ENCODE measurements at regions not wholly inside any gene's neighbourhood (a gene's known extent, or its start where the extent isn't known, plus 50 kb on each side); places are given as distances from the start of the nearest gene placed in this dataset.

DNA sequence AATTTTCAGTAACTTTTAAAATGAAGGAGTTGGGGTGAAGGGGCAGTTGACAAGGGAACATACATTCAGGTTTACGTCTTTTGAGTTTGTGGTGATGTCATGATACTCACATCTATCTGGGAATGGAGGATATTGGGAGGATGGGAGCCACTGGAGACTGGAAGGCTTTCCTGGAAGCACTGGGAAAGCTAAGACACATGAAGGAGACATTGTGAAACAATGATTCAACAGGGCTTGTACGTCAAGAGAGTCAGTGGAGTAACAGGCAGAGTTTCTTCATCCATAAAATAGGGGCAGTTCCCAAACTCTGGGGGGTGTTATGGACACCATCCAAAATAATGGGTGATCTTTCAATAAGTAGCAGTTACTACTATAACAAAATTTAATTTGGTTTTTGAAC, 572.8 kb downstream of the CCDC171 start:
- DNase-seq (ENCODE audit: low spot score) = no peak
- H3K9me2 ChIP-seq (replicated peaks; ENCODE audit: insufficient read depth) = no peaks in the 10 kb centered on the region
- no peaks in the 10 kb centered on the region for H4K20me1 ChIP-seq (ENCODE audit: insufficient read depth, poor library complexity, severe bottlenecking)
- H3K4me1 ChIP-seq (ENCODE audit: insufficient read depth) = no peaks in the 10 kb centered on the region
- H2AFZ ChIP-seq = no peak overlapping the region
- no peaks in the 10 kb centered on the region for H3K36me3 ChIP-seq (replicated peaks; ENCODE audit: insufficient read depth, low read depth)
- H3K79me2 ChIP-seq = no peaks in the 10 kb centered on the region
- H3K4me3 ChIP-seq = no peak overlapping the region
- H3K27ac ChIP-seq = no peak overlapping the region
- TF ChIP-seq EZH2phosphoT487 (IDR thresholded peaks at IDR 0.05; ENCODE audit: low read depth, severe bottlenecking, unreplicated experiment) (no peak), CTCF (IDR thresholded peaks at IDR 0.05; ENCODE audit: poor library complexity) (no peak)
- H3K9me3 ChIP-seq (ENCODE audit: low read depth) = no peaks in the 10 kb centered on the region
- H3K4me2 ChIP-seq = no peak overlapping the region
- no peaks in the 10 kb centered on the region for H3K27me3 ChIP-seq
- WGBS (ENCODE audit: low lambda C conversion rate, missing lambda C conversion rate) = 88% methylated on average over 2 of the region's 2 CpGs

DNA sequence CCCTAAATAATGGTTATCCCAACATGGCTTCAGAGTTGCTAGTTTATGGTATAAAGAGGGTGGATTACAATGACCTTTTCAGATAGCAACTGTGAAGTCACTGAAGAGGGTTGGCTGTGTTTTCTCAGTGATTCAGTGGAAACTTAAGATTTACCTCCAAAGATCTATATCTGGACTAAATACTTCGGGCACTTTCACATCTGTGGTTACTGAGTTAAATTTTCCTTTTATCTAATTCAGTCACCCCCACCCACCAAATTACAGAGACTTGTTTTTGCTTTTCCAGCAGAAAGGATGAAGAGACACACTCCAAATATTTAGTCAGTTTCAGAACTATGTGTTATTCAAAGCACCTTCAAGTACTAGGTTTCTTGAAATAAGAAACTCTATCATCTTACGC, 573.2 kb downstream of the CCDC171 start:
- Histone ChIP-seq H3K4me2 (no peak overlapping the region), H2AFZ (no peak overlapping the region)
- 62% methylated on average over 2 of the region's 2 CpGs for WGBS (ENCODE audit: low lambda C conversion rate, missing lambda C conversion rate)

DNA sequence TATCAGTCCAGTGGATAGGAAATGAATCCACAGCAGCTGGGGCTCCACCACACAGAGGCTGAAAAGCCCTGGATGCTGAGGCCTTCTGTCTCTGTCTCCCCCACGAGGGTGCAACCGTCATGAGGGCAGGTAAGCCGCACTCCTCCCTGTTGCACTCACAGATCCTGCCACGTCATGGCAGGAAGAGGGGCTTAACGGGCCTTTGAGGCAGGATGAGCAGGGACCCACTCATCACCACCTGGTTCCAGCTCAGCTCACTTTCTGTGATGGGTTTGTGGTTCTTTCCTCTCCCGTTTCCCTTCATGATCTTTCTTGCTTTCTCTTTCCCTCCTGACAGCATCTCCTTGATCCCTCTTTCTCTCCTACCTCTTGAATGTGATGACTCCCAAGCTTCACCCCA, 575.2 kb downstream of the CCDC171 start:
- 92% methylated on average over 6 of the region's 6 CpGs for WGBS (ENCODE audit: low lambda C conversion rate, missing lambda C conversion rate)
- no peaks in the 10 kb centered on the region for H3K9me2 ChIP-seq (replicated peaks; ENCODE audit: insufficient read depth)
- H3K79me2 ChIP-seq = no peaks in the 10 kb centered on the region
- H3K27ac ChIP-seq = no peak overlapping the region
- H3K4me2 ChIP-seq = no peak overlapping the region
- no peaks in the 10 kb centered on the region for H3K4me1 ChIP-seq (ENCODE audit: insufficient read depth)
- no peaks in the 10 kb centered on the region for H3K36me3 ChIP-seq (replicated peaks; ENCODE audit: insufficient read depth, low read depth)
- no peak overlapping the region for H3K4me3 ChIP-seq
- no peaks in the 10 kb centered on the region for H4K20me1 ChIP-seq (ENCODE audit: insufficient read depth, poor library complexity, severe bottlenecking)
- no peak overlapping the region for H2AFZ ChIP-seq
- H3K27me3 ChIP-seq = no peaks in the 10 kb centered on the region
- TF ChIP-seq CTCF (IDR thresholded peaks at IDR 0.05; ENCODE audit: poor library complexity) (no peak), EZH2phosphoT487 (IDR thresholded peaks at IDR 0.05; ENCODE audit: low read depth, severe bottlenecking, unreplicated experiment) (no peak), EZH2 (IDR thresholded peaks at IDR 0.05; ENCODE audit: borderline replicate concordance) (no peak)
- H3K9me3 ChIP-seq (ENCODE audit: low read depth) = no peaks in the 10 kb centered on the region
- DNase-seq (ENCODE audit: low spot score) = no peak

More for the DNA sequence above, 573.2 kb downstream of the CCDC171 start:
- Histone ChIP-seq H3K27ac (peak overlapping the region; percentile 24), H3K4me1 (ENCODE audit: insufficient read depth) (no peaks in the 10 kb centered on the region), H3K79me2 (no peaks in the 10 kb centered on the region), H3K27me3 (no peaks in the 10 kb centered on the region), H4K20me1 (ENCODE audit: insufficient read depth, poor library complexity, severe bottlenecking) (no peaks in the 10 kb centered on the region), H3K9me2 (replicated peaks; ENCODE audit: insufficient read depth) (no peaks in the 10 kb centered on the region), H3K4me3 (no peak overlapping the region), H3K36me3 (replicated peaks; ENCODE audit: insufficient read depth, low read depth) (no peaks in the 10 kb centered on the region), H3K9me3 (ENCODE audit: low read depth) (no peaks in the 10 kb centered on the region)
- TF ChIP-seq CTCF (IDR thresholded peaks at IDR 0.05; ENCODE audit: poor library complexity) = no peak
- TF ChIP-seq EZH2 (IDR thresholded peaks at IDR 0.05; ENCODE audit: borderline replicate concordance) = no peak
- no peak for TF ChIP-seq EZH2phosphoT487 (IDR thresholded peaks at IDR 0.05; ENCODE audit: low read depth, severe bottlenecking, unreplicated experiment)
- DNase-seq (ENCODE audit: low spot score) = no peak

GRCh38 chr9:16131264-16131663, 578.4 kb downstream of the CCDC171 start:
- no peaks in the 10 kb centered on the region for H4K20me1 ChIP-seq (ENCODE audit: insufficient read depth, poor library complexity, severe bottlenecking)
- H3K27ac ChIP-seq = no peak overlapping the region
- H3K79me2 ChIP-seq = no peaks in the 10 kb centered on the region
- TF ChIP-seq EZH2 (IDR thresholded peaks at IDR 0.05; ENCODE audit: borderline replicate concordance) (no peak), CTCF (IDR thresholded peaks at IDR 0.05; ENCODE audit: poor library complexity) (peak; percentile 26), EZH2phosphoT487 (IDR thresholded peaks at IDR 0.05; ENCODE audit: low read depth, severe bottlenecking, unreplicated experiment) (no peak)
- no peaks in the 10 kb centered on the region for H3K27me3 ChIP-seq
- H3K4me2 ChIP-seq = no peak overlapping the region
- no peaks in the 10 kb centered on the region for H3K9me3 ChIP-seq (ENCODE audit: low read depth)
- H3K9me2 ChIP-seq (replicated peaks; ENCODE audit: insufficient read depth) = no peaks in the 10 kb centered on the region
- H2AFZ ChIP-seq = no peak overlapping the region
- DNase-seq (ENCODE audit: low spot score) = no peak
- H3K4me3 ChIP-seq = no peak overlapping the region
- H3K4me1 ChIP-seq (ENCODE audit: insufficient read depth) = no peaks in the 10 kb centered on the region
- no peaks in the 10 kb centered on the region for H3K36me3 ChIP-seq (replicated peaks; ENCODE audit: insufficient read depth, low read depth)
- 79% methylated on average over 6 of the region's 6 CpGs for WGBS (ENCODE audit: low lambda C conversion rate, missing lambda C conversion rate)
